GM18870 (cell line): ENCODE measurements at regions not wholly inside any gene's neighbourhood (a gene's known extent, or its start where the extent isn't known, plus 50 kb on each side); places are given as distances from the start of the nearest gene placed in this dataset.

Experiments
- ATAC-seq: cut with Tn5 transposase; IDR thresholded peaks from one replicate; pipeline ENCODE4 v1.9.1; 2021; ENCODE audit warnings: moderate library complexity; ENCODE audit not compliant: unreplicated experiment

DNA sequence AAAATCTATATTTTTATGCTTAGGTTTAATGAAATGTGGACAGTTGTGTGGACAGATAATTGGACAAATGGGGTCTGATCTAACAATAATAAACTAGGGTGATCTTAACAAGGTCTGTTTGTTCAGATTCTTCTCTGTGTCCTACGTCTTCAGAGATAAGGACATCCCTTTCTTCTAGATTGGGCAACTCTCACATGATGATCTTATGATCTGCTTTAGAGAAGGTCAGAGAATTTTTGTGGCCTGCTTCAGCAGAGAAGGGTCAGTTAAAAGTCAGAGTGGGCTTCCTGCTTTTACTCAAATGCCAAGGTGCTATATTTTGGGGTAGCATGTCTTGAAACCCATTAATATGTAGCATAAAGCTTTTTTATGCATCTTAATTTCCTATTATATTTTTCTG, 63.8 kb upstream of the RGMB start:
- no peak for ATAC-seq

DNA sequence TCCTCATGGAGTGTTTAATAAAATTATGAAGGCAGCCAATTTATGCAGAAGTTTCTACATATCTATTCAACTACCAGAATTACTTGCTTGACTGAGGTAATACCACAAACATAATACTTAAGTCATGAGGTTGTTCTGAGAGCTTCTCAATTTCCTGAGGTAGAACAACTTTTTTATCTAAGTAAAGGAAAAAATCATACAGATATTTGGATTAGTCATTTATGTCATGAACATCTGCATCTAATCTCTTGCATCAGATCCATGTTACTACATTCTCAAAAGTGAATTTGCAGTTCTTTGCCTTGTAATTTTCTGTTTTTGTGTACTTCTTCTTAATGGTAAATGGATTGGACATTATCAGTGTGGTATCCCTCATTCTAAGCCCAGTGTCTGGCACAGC, 60.4 kb upstream of the RGMB start:
- no peak for ATAC-seq

DNA sequence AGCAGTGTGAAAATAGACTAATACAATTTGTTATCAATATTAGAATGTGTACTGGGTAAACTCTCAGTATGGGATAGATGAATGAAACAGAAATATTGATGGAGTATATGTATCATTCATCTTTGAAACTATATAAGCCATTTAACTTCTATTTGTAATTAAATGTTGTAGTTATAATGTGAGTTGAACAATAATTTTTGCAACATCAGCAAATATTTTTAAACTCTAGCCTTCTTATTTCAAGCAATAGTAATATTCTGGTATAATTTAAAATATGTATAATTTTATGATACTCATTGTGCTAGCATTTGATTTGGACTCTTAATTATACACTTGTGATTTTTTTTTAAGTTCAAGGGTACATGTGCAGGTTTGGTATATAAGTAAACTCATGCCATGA, 59.6 kb upstream of the RGMB start:
- no peak for ATAC-seq

DNA sequence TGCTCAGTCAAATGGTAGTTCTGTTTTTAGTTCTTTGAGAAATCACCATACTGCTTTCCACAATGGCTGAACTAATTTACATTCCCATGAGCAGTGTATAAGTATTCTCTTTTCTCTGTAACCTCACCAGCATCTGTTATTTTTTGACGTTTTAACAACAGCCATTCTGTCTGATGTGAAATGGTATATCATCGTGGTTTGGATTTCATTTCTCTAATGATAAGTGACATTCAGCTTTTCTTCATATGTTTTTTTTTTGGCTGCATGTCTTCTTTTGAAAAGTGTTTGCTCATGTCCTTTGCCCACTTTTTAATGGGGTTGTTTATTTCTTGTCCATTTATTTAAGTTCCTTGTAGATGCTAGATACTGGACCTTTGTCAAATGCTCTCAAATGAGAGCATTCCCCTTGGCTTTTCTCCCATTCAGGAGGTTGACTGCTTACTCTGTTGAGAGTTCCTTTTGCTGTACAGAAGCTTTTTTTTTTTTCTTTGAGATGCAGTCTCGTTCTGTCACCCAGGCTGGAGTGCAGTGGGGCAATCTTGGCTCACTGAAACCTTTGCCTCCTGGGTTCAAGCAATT, 58.7 kb upstream of the RGMB start:
- ATAC-seq, result no peak

DNA sequence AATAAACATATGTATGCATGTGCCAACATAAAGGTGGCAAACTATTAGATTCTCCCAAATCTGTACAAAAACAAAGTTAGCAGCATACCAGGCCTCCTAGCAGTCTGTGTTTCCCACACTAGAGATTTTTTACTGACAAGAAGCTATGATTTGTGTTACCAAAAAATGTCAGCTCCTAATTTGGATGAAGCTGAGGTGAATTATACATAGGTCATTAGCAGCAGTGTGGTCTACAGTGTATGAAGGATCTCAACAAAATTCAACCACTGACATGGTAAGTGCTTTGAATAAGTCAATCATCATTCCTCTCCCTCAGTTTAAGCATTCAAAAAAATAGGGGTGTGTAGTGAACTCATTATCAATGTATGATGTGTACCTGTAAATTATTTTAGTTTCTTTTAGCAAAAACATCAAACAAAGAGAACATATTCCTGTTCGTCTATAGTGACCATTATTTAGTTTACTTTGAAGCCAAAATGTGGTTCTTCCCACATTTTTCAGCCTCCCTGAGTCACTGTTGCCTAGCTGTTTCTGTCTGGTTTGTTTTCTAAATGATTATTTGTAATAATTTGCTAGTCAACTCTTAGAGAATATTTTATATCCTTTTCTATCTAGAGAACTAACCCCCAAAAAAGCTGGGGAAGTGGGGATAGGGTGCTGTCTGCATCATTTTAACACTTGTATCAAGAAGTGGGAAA, 52.1 kb upstream of the RGMB start:
- no peak for ATAC-seq

DNA sequence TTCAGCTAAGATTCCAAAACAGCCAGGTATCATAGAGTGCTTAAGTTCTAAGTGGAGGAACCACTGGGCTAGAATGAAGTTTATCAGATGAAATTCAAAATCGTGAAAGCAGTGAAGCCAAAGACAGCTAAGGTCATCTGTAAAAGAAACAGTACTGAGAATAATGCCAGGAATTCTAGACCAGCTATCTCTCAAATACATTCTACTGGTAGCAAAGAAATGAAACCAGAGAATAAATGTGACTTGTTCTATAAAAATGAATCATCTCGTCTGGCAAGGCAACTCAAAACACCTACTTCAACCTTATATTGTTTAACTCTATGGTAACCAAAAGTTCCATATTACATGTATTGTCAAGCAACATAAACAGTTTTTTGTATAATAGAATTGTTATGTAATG, 51.3 kb upstream of the RGMB start:
- no peak for ATAC-seq

DNA sequence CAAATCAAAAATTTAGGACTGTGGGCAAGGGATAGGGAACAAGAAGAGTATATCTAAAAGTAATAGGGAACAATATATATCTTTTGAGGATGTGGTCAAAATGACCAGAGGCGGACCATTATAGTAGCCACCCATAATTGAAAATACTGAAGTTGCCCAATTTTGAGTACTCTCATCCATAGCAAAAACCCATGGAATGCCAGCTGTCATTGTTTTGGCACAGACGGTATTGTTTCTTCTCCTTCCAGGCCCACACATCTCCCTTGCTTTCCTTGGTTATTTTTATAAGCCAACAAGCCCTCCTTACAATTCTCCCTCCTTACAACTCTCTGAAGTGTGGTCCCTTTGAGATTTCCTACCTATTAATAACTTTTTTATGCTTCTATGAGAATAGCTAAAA, 50.4 kb upstream of the RGMB start:
- ATAC-seq, result no peak
